Activated naive CD8-positive, alpha-beta T cell treated with anti-CD3 and anti-CD28 coated beads, Interleukin-2, amount 50 U/mL, for 24 hours (primary cell): ENCODE measurements at regions not wholly inside any gene's neighbourhood (a gene's known extent, or its start where the extent isn't known, plus 50 kb on each side); places are given as distances from the start of the nearest gene placed in this dataset.

Experiments
- ATAC-seq: fragments of 150-1000 bp; cut with Tn5 transposase; one replicate; pipeline ENCODE4 v1.10.0; 2021
- DNase-seq: peaks from one replicate; pipeline ENCODE4 v3.0.0; 2021
- H3K27ac Mint-ChIP-seq: one replicate; pipeline ENCODE4 v1.8.0; 2021; ENCODE audit warnings: mild to moderate bottlenecking, mixed read lengths
- H3K27me3 Mint-ChIP-seq: one replicate; pipeline ENCODE4 v1.8.0; 2021; ENCODE audit warnings: mixed read lengths
- H3K36me3 Mint-ChIP-seq: one replicate; pipeline ENCODE4 v1.8.0; 2021; ENCODE audit warnings: low read depth, mixed read lengths
- H3K4me1 Mint-ChIP-seq: one replicate; pipeline ENCODE4 v1.8.0; 2021; ENCODE audit warnings: mixed read lengths
- H3K4me3 Mint-ChIP-seq: one replicate; pipeline ENCODE4 v1.8.0; 2021; ENCODE audit warnings: mild to moderate bottlenecking, moderate library complexity, mixed read lengths
- H3K9me3 Mint-ChIP-seq: one replicate; pipeline ENCODE4 v1.8.0; 2021; ENCODE audit warnings: mixed read lengths

GRCh38 chr4:26151615-26152014, 169.2 kb upstream of the RBPJ start:
- DNase-seq: no peak
- H3K9me3 Mint-ChIP-seq: peaks cover 6% of the 10 kb centered on the region
- H3K4me3 Mint-ChIP-seq: no peak overlapping the region
- peak overlapping the region; percentile 82 for H3K27ac Mint-ChIP-seq
- H3K36me3 Mint-ChIP-seq: peaks cover 3% of the 10 kb centered on the region
- H3K27me3 Mint-ChIP-seq: peaks cover 5% of the 10 kb centered on the region
- no peak for ATAC-seq
- peaks cover 47% of the 10 kb centered on the region for H3K4me1 Mint-ChIP-seq

GRCh38 chr4:26152056-26152455, 168.8 kb upstream of the RBPJ start:
- no peak for ATAC-seq
- peaks cover 6% of the 10 kb centered on the region for H3K9me3 Mint-ChIP-seq
- H3K27me3 Mint-ChIP-seq: peaks cover 5% of the 10 kb centered on the region
- DNase-seq: no peak
- H3K4me3 Mint-ChIP-seq: no peak overlapping the region
- peaks cover 50% of the 10 kb centered on the region for H3K4me1 Mint-ChIP-seq
- H3K27ac Mint-ChIP-seq: no peak overlapping the region
- peaks cover 3% of the 10 kb centered on the region for H3K36me3 Mint-ChIP-seq

- peaks cover 2% of the 10 kb centered on the region for H3K27me3 Mint-ChIP-seq
- H3K27ac Mint-ChIP-seq: peak overlapping the region; percentile 53
- H3K9me3 Mint-ChIP-seq: peaks cover 17% of the 10 kb centered on the region
- H3K36me3 Mint-ChIP-seq: peaks cover 7% of the 10 kb centered on the region
- ATAC-seq (peak; percentile 49), DNase-seq (no peak)
- no peak overlapping the region for H3K4me3 Mint-ChIP-seq
- H3K4me1 Mint-ChIP-seq: peaks cover 36% of the 10 kb centered on the region
These were observed 163.3 kb upstream of the RBPJ start for GRCh38 chr4:26157541-26157940.

- Mint-ChIP-seq H3K27me3 (no peaks in the 10 kb centered on the region), H3K4me3 (no peak overlapping the region), H3K27ac (no peak overlapping the region), H3K9me3 (peaks cover 17% of the 10 kb centered on the region), H3K4me1 (peaks cover 34% of the 10 kb centered on the region), H3K36me3 (peaks cover 7% of the 10 kb centered on the region)
- DNase-seq: no peak
- ATAC-seq: no peak
These were observed 160.2 kb upstream of the RBPJ start for GRCh38 chr4:26160591-26160990.

- Mint-ChIP-seq H3K36me3 (peaks cover 7% of the 10 kb centered on the region), H3K27me3 (no peaks in the 10 kb centered on the region), H3K4me1 (peaks cover 31% of the 10 kb centered on the region), H3K27ac (no peak overlapping the region), H3K4me3 (no peak overlapping the region), H3K9me3 (peaks cover 17% of the 10 kb centered on the region)
- peak; percentile 79 for ATAC-seq
- no peak for DNase-seq
These were observed 159.6 kb upstream of the RBPJ start for GRCh38 chr4:26161030-26161824.

- Mint-ChIP-seq H3K4me3 (no peak overlapping the region), H3K9me3 (peaks cover 17% of the 10 kb centered on the region), H3K27me3 (no peaks in the 10 kb centered on the region), H3K36me3 (peaks cover 7% of the 10 kb centered on the region), H3K27ac (no peak overlapping the region), H3K4me1 (peaks cover 28% of the 10 kb centered on the region)
- DNase-seq (no peak), ATAC-seq (no peak)
These were observed 158.7 kb upstream of the RBPJ start for GRCh38 chr4:26162101-26162500.

GRCh38 chr4:26163425-26164362, 157.1 kb upstream of the RBPJ start:
- DNase-seq: no peak
- H3K27me3 Mint-ChIP-seq: no peaks in the 10 kb centered on the region
- no peak overlapping the region for H3K27ac Mint-ChIP-seq
- no peak overlapping the region for H3K4me3 Mint-ChIP-seq
- peaks cover 14% of the 10 kb centered on the region for H3K4me1 Mint-ChIP-seq
- ATAC-seq: no peak
- peaks cover 17% of the 10 kb centered on the region for H3K9me3 Mint-ChIP-seq
- H3K36me3 Mint-ChIP-seq: peaks cover 7% of the 10 kb centered on the region

GRCh38 chr4:26171501-26171900, 149.3 kb upstream of the RBPJ start:
- DNase-seq (no peak), ATAC-seq (no peak)
- Mint-ChIP-seq H3K27me3 (no peaks in the 10 kb centered on the region), H3K9me3 (no peaks in the 10 kb centered on the region), H3K4me3 (no peak overlapping the region), H3K36me3 (no peaks in the 10 kb centered on the region), H3K27ac (no peak overlapping the region), H3K4me1 (peaks cover 26% of the 10 kb centered on the region)

- Mint-ChIP-seq H3K36me3 (no peaks in the 10 kb centered on the region), H3K4me3 (no peak overlapping the region), H3K27ac (no peak overlapping the region), H3K4me1 (peaks cover 26% of the 10 kb centered on the region), H3K9me3 (no peaks in the 10 kb centered on the region), H3K27me3 (no peaks in the 10 kb centered on the region)
- ATAC-seq (no peak), DNase-seq (no peak)
These were observed 148.9 kb upstream of the RBPJ start for GRCh38 chr4:26171941-26172340.

GRCh38 chr4:26173619-26174018, 147.2 kb upstream of the RBPJ start:
- Mint-ChIP-seq H3K36me3 (no peaks in the 10 kb centered on the region), H3K4me1 (peaks cover 26% of the 10 kb centered on the region), H3K27ac (no peak overlapping the region), H3K27me3 (no peaks in the 10 kb centered on the region), H3K4me3 (peak overlapping the region; percentile 8), H3K9me3 (no peaks in the 10 kb centered on the region)
- no peak for ATAC-seq
- no peak for DNase-seq

- Mint-ChIP-seq H3K27ac (peak overlapping the region; percentile 42), H3K4me3 (no peak overlapping the region), H3K27me3 (no peaks in the 10 kb centered on the region), H3K4me1 (peaks cover 30% of the 10 kb centered on the region), H3K9me3 (no peaks in the 10 kb centered on the region), H3K36me3 (no peaks in the 10 kb centered on the region)
- DNase-seq (no peak), ATAC-seq (no peak)
These were observed 146.8 kb upstream of the RBPJ start for GRCh38 chr4:26174027-26174426.

GRCh38 chr4:26175006-26175786, 145.6 kb upstream of the RBPJ start:
- peak; percentile 87 for ATAC-seq
- Mint-ChIP-seq H3K4me1 (peaks cover 34% of the 10 kb centered on the region), H3K9me3 (no peaks in the 10 kb centered on the region), H3K36me3 (no peaks in the 10 kb centered on the region), H3K27me3 (no peaks in the 10 kb centered on the region), H3K27ac (peak overlapping the region; percentile 75), H3K4me3 (no peak overlapping the region)
- peak; percentile 35 for DNase-seq

- Mint-ChIP-seq H3K27me3 (no peaks in the 10 kb centered on the region), H3K36me3 (no peaks in the 10 kb centered on the region), H3K4me3 (no peak overlapping the region), H3K4me1 (peaks cover 34% of the 10 kb centered on the region), H3K9me3 (no peaks in the 10 kb centered on the region), H3K27ac (peak overlapping the region; percentile 75)
- no peak for DNase-seq
- no peak for ATAC-seq
These were observed 144.8 kb upstream of the RBPJ start for GRCh38 chr4:26175905-26176470.

GRCh38 chr4:26176598-26177149, 144.1 kb upstream of the RBPJ start:
- Mint-ChIP-seq H3K9me3 (no peaks in the 10 kb centered on the region), H3K4me1 (peaks cover 34% of the 10 kb centered on the region), H3K36me3 (no peaks in the 10 kb centered on the region), H3K27ac (peak overlapping the region; percentile 50), H3K4me3 (no peak overlapping the region), H3K27me3 (no peaks in the 10 kb centered on the region)
- DNase-seq (no peak), ATAC-seq (no peak)
